NCI-H748 treated with DMSO at 0.1 percent for 48 hours (cell line): ENCODE measurements at regions not wholly inside any gene's neighbourhood (a gene's known extent, or its start where the extent isn't known, plus 50 kb on each side); places are given as distances from the start of the nearest gene placed in this dataset.
"Not testable (repeated sequence)": the region's sequence is repeated elsewhere in the genome, so short reads cannot be mapped to it uniquely, and the experiment has no call there.

Experiments
- DNase-seq: peaks from one replicate; lab custom pipeline; 2025; lab: John Stamatoyannopoulos, UW

GRCh38 chr9:135380311-135380960, 99.1 kb upstream of the PPP1R26 start:
- no peak for DNase-seq

- DNase-seq = no peak
Observed at GRCh38 chr9:135381762-135382310, 97.7 kb upstream of the PPP1R26 start.

GRCh38 chr9:135384226-135384625, 95.4 kb upstream of the PPP1R26 start:
- no peak for DNase-seq

GRCh38 chr9:135384815-135385405, 94.7 kb upstream of the PPP1R26 start:
- DNase-seq = not testable (repeated sequence)

- no peak for DNase-seq
Observed at GRCh38 chr9:135385793-135386192, 93.8 kb upstream of the PPP1R26 start.

GRCh38 chr9:135387976-135388375, 91.6 kb upstream of the PPP1R26 start:
- no peak for DNase-seq

GRCh38 chr9:135388530-135388929, 91.1 kb upstream of the PPP1R26 start:
- DNase-seq = no peak

- no peak for DNase-seq
Observed at GRCh38 chr9:135391759-135392158, 87.8 kb upstream of the PPP1R26 start.

- DNase-seq = no peak
Observed at GRCh38 chr9:135392511-135392910, 87.1 kb upstream of the PPP1R26 start.

- no peak for DNase-seq
Observed at GRCh38 chr9:135394131-135394530, 85.5 kb upstream of the PPP1R26 start.

- DNase-seq = no peak
Observed at GRCh38 chr9:135394699-135395645, 84.6 kb upstream of the PPP1R26 start.

- DNase-seq = no peak
Observed at GRCh38 chr9:135397142-135397541, 82.4 kb upstream of the PPP1R26 start.

- no peak for DNase-seq
Observed at GRCh38 chr9:135399000-135399649, 80.5 kb upstream of the PPP1R26 start.

GRCh38 chr9:135400496-135400895, 79.1 kb upstream of the PPP1R26 start:
- no peak for DNase-seq

GRCh38 chr9:135401218-135401617, 78.4 kb upstream of the PPP1R26 start:
- DNase-seq = no peak

GRCh38 chr9:135402048-135402738, 77.4 kb upstream of the PPP1R26 start:
- DNase-seq = no peak

- no peak for DNase-seq
Observed at GRCh38 chr9:135402739-135403695, 76.6 kb upstream of the PPP1R26 start.

GRCh38 chr9:135403733-135404450, 75.7 kb upstream of the PPP1R26 start:
- DNase-seq = no peak

- no peak for DNase-seq
Observed at GRCh38 chr9:135404451-135405144, 75.0 kb upstream of the PPP1R26 start.
